GM19240 (cell line): ENCODE measurements at regions not wholly inside any gene's neighbourhood (a gene's known extent, or its start where the extent isn't known, plus 50 kb on each side); places are given as distances from the start of the nearest gene placed in this dataset.
"Not testable (repeated sequence)": the region's sequence is repeated elsewhere in the genome, so short reads cannot be mapped to it uniquely, and the experiment has no call there.

ENCODE experiments used
- DNase-seq: peaks from one replicate; pipeline ENCODE4 v3.0.0; 2011; ENCODE audit warnings: low spot score; ENCODE audit not compliant: insufficient read length

DNA sequence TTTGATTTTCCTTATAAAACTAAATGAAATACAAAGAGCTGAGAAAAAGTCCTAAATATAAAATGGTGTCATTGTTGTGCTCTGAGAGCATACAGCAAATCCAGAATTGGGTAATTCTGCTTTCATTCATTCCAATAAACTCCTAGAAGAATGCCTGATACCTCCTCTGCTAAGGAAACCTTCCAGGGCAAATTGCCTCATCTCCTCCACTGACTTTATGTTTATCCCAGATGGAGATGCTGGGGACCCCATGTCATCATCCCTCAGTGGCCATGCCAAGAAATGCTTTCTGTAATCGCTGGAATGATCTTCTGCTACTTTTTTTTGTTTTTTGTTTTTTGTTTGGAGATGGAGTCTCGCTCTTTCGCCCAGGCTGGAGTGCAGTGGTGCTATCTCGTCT lies 119.3 kb upstream of the PRKCQ start:
- DNase-seq = no peak

DNA sequence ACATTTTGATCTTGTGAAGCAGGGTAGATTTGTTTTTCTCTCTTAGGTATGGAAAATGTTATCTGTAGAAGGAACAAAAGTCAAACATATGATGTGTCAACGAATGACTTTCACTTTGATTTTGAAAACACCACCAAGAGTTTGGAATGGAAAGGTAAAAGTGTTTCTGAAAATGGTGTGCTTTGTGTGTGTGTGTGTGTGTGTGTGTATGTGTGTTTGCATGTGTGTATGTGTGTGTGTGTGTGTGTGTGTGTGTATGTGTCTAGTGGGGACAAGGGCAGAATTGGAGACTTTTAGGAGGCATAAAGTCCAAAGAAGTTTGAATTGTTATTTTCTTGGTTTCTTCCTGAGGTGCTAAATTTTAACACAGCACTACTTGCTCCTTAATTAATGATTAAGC lies 115.4 kb upstream of the PRKCQ start:
- no peak for DNase-seq

DNA sequence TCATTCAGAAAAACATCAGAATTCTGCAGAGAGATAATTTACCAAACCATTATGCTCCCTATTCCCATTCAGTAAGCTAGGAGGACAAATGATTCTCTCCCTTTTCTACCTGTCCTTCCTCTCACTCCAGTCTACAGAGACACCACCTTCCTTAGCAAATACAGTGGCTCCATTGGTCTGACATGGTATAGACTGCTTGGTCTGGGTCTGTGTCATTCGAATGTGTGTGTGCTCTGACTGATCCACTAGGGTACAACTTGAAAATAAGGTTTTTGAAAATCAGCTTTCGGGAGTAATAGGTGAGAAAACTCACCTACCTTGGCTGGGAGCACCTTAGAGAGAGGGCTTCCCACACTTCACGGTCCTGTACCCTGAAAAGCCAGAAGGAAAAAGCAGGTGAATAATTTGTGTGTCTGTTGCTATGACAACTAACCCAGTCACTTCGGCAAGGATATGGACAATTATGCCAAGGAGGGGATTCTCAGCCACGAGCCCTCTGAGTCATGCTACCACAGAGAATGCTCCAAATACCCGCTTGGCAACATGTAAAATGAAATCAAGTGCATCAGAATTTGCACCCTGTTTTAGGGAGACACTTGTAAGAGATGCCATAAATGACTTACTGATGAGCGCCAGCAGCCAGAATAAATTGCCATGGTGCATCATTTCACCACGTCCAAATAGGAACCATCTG lies 114.5 kb upstream of the PRKCQ start:
- no peak for DNase-seq

DNA sequence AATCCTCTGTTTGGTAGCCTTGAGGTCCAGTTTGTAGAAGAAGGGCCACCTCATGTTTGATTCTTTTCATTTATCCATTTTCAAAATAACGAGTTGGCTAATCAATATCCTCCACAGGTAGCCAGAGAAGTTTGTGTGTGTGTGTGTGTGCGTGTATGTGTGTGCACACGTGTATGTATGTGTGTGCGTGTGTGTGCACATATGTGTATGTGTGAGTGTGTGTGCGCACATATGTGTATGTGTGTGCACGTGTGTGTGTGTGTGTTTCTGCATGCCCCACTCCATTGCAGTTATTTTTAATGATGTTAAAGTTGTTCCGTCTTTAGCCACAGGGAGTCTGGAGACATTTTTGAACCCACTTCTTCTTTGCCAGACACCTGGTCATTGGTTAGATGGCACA lies 112.8 kb upstream of the PRKCQ start:
- no peak for DNase-seq

DNA sequence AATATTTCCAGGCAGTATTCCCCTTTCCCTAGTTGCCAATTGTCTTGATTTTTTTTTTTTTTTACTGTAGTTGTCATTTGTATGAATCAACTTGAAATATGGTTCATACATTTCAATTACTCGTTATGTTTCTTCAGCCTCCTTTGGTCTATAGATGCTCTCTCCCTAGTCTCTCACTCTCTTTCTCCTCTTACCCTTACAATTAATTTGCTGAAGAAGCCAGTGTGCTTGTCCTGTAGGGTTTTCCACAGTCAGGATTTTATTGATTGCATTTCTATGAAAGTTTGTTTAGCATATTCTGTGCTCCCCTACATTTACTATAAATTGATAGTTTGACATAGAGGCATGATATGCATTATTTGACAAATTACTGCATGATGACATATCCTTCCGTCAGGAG lies 112.0 kb upstream of the PRKCQ start:
- DNase-seq = no peak

DNA sequence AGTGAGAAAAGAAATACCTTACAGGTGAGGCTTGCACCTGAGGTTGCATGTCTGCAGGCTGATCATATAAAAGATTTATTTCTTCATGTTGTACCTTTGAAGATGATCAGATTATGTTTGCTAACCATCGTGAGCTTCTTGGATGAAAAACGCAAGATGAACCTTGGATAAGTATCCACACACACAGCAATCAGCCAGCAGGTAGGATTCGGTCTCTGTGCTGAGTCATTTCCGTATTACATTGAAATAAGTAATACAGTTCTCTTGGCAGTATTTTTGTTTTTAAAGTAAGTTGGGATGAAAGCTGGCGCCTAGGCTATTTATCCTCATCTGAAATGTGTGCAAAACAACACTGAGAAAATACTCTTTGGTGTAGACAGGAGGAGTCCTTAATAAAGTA lies 109.0 kb upstream of the PRKCQ start:
- DNase-seq = no peak

DNA sequence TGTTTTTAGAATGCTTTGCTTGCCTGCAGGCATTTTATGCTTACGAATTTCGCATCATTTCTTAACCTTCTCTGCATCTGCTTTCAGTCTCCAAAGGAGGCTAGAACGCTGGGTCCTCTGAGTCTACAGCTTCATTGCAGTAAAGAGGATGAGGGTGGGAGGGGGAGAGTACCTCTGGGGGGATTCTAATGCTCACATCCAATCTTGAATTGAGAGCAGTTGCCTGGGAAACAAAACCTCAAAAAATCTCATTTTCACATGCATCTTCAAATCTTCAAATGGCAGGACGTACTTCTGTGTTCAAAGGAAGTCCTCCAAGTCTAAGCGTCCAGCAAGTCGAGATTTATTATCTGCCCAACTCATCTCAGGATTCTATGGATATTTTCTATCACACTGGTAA lies 100.7 kb upstream of the PRKCQ start:
- no peak for DNase-seq

DNA sequence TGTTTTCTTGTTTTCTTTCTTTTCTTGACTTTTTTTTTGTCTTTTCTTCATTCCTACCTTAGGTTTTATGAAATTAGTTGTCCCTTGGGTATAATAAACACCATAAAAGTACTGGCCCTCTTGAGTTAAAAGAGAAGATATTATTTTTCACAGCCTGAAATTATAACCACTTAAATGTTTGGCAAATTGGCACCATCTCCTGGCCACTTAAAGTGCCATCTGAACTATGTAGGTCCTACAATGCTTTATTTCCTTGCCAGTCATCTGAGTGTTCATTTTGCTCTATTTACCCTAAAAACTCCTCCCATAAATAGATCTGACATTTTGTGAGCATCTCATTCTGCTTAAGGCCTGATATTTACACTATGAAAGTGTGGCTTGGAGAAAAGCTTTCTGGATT lies 98.9 kb upstream of the PRKCQ start:
- DNase-seq = no peak

DNA sequence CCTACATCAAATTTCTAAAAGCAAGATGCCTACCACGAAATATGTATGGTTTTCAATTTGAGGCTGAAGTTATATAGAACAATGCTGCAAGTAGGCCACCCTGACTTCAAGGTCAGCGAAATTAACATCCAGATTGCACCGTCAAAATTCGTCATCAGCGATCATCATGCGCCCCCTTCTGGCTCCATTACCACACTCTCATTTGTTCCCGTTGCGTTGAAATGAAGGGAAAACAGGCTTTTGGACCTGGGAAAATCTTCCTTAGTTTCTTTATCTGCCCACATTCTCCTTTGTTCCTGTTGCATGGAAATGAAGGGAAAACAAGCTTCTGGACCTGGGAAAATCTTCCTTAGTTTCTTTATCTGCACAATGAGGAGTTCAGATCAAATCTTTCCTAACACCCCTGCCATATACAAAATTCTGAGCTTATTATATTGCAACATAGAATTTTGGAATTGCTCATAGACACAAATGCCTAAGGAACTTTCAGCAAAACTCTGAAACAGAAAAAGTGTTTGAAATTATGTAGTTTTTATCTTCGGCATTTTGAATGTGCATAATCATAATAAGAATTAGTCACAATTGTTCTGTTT lies 98.2 kb upstream of the PRKCQ start:
- DNase-seq = peak; percentile 7

DNA sequence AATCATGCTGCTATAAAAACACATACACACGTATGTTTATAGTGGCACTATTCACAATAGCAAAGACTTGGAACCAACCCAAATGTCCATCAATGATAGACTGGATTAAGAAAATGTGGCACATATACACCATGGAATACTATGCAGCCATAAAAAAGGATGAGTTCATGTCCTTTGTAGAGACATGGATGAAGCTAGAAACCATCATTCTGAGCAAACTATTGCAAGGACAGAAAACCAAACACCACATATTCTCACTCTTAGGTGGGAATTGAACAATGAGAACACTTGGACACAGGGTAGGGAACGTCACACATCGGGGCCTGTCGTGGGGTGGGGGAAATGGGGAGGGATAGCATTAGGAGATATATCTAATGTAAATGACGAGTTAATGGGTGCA lies 97.1 kb upstream of the PRKCQ start:
- DNase-seq = not testable (repeated sequence)

DNA sequence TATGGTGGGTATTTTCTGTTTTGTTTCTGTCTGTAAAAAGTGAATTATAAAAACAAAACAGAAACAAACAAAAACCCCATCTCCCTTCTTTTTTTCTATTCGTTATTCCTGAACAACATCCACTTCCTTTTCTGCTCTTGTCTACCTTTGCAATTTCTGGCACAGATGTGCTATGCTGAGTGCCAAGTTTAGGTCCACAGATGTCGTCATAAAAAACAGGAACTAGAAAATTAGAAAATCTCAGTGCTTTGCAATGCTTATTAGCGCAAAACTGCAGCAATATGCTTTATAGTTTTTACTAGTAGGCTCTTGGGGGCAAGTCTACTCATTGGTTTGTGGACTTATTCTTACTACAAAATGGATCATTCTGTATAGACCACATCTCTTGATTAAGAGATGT lies 94.2 kb upstream of the PRKCQ start:
- no peak for DNase-seq

DNA sequence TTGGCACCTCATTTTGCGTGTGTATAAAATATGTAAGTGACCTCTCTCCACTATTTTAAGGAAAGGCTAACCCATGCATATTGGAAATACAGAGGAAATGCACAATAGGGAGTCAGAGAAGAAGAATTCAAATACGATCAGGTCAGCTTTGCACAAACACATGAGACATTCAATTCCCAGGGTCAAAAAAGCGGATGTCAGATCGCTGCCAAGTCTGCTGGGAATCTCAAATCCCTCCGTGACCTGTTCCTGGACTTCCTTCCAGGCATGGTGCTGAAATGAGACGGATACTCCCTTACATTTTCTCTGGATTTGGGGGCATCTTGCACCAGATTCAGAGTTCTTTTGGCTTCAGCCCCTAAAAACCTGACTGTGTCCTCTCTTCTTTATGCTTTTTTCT lies 91.9 kb upstream of the PRKCQ start:
- no peak for DNase-seq

DNA sequence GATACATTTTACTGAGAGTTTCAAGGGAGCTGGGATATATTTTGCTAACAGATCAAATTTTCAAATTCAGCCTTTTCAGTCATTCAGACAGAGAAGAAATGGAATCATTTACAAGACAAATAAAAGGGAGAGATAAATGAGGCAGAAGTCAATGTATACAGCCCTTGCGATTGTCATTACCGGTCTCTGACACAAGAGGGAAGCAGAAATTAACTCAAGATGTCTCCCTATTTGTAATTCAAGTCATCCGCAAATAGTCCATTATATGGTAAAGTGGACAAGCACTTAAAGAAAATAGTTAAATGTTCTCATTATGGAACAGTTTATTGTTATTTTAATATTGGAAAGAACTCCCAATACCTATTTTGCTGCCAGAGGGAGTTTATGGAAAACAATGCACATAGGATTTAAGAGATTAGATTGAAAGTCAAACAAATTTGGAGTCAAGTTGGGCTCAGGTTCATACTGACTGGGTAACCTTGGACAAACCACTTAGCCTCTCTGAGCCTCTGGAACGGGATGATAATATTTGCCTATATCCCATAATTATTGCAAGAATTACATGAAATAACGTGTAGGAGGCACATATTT lies 89.3 kb upstream of the PRKCQ start:
- no peak for DNase-seq

DNA sequence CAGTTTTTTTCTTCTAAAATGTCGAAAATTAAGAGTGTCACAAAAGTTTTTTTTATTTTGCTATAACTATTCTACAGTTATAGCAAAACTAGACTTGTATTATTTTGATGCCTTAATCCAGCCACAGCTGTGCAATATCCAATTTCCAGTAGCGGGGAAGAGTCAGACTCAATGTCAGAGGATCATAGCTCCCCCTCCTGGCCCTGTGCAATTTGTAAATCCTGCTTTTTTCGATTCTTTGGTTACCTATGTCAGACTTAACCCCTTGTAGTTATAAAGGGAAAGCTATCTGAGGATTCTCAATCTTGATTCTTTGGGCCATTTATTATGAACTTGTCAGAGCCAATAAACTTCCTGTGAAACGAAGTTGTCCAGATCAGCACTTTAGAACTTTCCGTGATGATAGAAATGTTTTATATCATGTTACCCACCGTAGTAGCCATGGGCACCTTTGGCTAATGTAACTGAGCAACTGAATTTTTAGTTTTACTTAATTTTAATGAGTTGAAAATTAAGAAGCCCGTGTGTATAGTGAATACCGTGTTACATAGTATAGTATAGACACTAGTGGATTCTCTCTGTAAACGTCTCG lies 87.7 kb upstream of the PRKCQ start:
- no peak for DNase-seq

DNA sequence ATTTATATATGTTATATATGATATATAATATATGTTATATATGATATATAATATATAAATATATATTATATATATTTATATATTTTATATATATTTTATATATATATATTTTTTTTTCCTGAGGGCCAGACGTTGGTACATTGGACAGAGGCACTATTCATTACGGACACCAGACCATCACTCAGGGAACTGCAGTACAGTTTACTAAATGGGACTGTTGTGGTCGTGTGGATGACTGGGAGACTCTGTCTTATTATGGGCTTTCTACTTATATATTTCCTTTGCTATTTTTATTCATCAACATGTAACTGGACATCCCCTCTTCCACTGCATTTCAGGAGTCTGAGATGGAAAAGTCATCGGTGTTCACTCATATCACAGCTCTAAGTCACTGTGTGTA lies 87.1 kb upstream of the PRKCQ start:
- DNase-seq = no peak

DNA sequence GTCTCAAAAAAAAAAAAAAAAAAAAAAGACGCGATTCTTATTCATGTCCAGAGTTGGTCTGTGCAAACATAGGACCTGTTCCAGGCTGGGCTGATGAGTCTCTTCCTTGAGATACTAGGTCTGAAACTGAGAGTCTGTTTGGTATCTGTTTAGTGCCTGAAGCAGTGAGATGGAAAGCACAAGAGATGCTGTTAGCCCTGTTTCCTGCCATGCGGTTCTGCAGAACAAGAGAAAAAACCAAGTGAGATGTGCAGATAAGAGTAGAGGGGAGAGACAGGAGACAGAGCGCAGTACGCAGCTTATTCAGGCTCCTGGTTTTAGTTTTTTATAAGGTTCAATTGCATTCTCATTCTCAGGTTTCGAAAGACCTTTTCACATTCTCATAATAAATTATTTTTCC lies 85.8 kb upstream of the PRKCQ start:
- DNase-seq = no peak

DNA sequence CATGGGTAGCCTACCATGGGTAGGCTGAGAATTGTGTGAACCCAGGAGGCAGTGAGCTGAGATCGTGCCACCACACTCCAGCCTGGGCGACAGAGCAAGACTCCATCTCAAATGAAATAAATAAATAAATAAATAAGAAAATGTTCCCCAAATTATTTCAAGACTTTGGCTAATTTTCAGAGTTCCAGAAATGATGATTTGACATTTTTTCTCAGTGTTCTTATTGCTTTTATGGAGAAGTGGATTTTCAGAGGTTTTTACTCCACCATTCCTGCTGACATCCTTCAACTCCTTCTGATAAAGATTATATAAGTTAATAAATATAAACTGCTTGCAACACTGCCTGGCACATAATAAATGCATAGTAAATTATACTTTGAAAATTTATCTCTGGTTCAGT lies 80.4 kb upstream of the PRKCQ start:
- DNase-seq = no peak

DNA sequence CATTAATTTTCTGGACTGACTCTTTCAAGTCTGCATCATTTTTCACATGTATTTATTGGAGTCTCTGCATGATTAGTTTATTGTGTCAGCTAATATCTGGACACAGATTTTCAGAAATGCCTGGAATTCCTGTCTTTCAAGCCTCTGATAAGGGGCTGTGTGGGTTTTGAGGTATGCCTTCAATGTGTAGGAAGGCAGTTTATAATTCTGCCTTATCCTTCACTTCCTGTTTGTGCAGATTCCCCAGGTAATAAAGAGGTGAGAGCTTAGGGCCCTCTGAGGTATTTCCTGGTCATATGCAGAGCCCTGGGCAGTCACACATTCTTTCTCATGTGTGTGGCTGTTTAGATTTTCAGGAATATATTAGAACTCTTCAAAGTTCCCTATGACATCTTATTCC lies 79.4 kb upstream of the PRKCQ start:
- DNase-seq = no peak

DNA sequence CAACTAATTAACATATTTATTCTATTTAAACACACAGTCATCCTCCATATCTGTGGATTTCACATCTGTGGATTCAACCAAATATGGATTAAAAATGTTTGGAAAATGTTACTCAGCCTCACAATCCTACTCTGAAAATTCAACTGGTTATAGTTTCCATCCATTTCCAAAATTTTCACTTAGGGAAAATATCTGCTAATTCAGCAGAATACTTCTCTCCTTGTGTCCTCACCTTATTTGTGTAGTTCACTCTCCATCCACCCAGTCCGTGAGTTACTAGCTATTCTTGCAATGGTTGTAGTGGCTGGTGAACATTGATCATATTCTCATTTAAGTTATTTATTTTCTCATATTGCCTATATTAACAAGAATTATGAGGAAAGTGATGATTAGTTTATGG lies 77.6 kb upstream of the PRKCQ start:
- no peak for DNase-seq

DNA sequence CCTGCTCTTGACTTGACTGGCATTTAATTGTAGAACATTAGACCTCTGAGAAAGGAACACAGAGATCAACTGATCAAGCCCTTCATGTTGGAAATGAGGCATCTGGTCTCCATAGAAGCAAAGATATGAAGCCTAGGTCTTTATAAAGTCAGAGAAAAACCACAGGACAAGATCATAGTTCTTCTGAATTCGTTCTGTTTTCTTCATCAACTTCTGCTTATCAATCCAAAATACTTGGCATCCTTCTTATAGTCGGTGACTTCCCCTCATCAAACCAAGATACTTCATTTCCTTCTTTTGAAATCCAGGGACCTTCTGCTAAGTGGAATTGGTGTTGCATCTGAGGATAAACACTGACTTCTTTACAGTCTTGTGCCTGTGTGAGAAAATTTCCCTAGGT lies 77.1 kb upstream of the PRKCQ start:
- DNase-seq = no peak

DNA sequence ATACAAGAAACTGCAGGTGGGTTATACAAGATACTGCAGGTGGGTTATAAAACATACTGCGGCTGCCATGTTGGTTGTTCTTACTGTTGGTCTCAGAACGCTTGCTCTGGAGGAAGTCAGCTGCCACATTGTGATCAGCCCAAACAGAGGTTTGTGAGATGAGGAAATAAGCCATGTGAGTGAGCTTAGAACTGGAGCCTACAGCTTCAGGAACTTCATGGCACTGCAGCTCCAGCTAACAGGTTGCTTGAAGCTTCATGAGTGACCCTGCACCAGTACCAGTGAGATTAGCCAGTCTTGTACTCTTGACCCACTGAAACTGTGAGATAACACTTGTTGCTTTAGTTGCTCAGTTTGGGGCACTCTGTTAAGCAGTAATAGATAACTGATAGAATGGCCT lies 74.5 kb upstream of the PRKCQ start:
- DNase-seq = no peak

DNA sequence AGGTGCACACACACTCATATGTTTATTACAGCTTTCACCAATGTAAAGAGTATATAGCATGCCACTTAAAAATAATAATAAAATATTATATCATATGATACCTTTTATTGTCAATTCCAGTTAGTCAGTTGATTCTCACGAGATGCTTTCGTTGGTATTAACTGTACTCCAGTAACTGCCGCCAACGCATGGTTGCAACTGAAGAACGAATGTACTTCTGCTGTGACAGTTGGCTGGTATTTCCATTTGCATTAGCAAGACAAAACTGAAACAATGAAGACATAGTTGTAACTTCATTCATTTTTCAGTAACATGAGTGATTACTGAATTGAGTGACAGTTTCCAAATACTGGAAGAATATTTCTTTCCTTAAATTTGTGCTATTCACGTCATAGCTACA lies 70.5 kb upstream of the PRKCQ start:
- DNase-seq = no peak

DNA sequence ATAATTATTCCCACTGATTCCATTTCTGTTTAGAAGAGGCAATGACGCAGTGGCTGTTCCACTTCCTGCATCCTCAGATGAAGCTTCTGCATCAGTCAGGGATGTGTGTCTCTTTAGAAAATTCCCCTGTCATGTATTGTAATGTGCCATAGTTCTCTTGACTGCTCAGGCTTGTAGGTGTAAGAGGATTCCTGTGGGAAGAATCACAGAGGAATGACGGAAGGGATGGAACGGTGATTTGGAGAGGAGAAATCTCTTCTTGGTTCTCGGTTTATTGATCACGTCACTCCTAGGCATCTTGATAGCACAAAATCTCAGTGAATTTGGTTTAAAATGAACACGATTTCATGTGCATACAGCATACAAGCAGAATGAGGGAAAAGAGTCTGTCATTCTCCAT lies 69.8 kb upstream of the PRKCQ start:
- no peak for DNase-seq
